Neuron (in vitro differentiated cells): ENCODE measurements at regions not wholly inside any gene's neighbourhood (a gene's known extent, or its start where the extent isn't known, plus 50 kb on each side); places are given as distances from the start of the nearest gene placed in this dataset.
"Not testable (repeated sequence)": the region's sequence is repeated elsewhere in the genome, so short reads cannot be mapped to it uniquely, and the experiment has no call there.

Experiments used
- H2AFZ ChIP-seq: one replicate; pipeline ENCODE4 v1.6.1; 2013; ENCODE audit warnings: low read depth, mild to moderate bottlenecking, inconsistent platforms, low read length, moderate library complexity
- H3K27me3 ChIP-seq: one replicate; pipeline ENCODE4 v1.6.1; 2013; ENCODE audit warnings: low read length; ENCODE audit not compliant: insufficient read depth
- H3K36me3 ChIP-seq: one replicate; pipeline ENCODE4 v1.6.1; 2013; ENCODE audit warnings: low read length; ENCODE audit not compliant: insufficient read depth
- H3K4me1 ChIP-seq: one replicate; pipeline ENCODE4 v1.6.1; 2013; ENCODE audit warnings: low read length; ENCODE audit not compliant: insufficient read depth
- H3K4me3 ChIP-seq: 2 replicates; pipeline ENCODE4 v1.5.1; 2013; ENCODE audit warnings: mild to moderate bottlenecking, low read length, moderate library complexity
- H3K9me3 ChIP-seq: one replicate; pipeline ENCODE4 v1.6.1; 2013; ENCODE audit warnings: low read length

GRCh38 chr16:16448423-16448822 is 69.5 kb downstream of the NPIPA7 start:
- not testable (repeated sequence) for H3K4me1 ChIP-seq, H2AFZ ChIP-seq, H3K4me3 ChIP-seq, H3K27me3 ChIP-seq, H3K36me3 ChIP-seq, H3K9me3 ChIP-seq

GRCh38 chr16:16449712-16450237 is 70.8 kb downstream of the NPIPA7 start:
- not testable (repeated sequence) for H3K27me3 ChIP-seq, H3K4me3 ChIP-seq, H2AFZ ChIP-seq, H3K9me3 ChIP-seq, H3K36me3 ChIP-seq, H3K4me1 ChIP-seq

DNA sequence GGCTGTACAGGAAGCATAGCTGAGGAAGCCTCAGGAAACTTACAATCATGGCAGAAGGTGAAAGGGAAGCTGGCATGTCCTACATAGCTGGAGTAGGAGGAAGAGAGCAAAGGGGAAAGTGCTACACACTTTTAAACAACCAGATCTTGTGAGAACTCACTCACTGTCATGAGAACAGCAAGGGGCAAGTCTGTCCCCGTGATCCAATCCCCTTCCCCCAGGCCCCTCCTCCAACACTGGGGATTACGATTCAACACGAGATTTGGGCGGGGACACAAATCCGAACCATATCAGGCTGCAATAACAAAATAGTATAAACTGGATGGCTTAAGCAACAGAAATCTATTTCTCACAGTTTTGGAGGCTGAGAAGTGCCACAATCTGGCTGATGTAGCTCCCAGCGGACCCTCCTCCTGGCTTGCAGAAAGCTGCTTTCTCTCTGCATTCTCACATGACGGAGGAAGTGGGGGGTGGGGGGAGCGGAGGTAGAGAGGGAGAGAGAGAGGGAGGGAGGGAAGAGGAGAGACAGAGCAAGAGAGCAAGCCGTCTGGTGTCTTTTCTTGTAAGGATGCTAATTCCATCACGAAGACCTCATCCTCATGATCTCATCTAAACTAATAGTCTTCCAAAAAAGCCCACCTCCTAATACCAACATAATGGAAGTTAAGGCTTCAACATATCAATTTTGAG is 72.9 kb downstream of the NPIPA7 start:
- not testable (repeated sequence) for H3K36me3 ChIP-seq, H3K9me3 ChIP-seq, H2AFZ ChIP-seq, H3K27me3 ChIP-seq, H3K4me3 ChIP-seq, H3K4me1 ChIP-seq

DNA sequence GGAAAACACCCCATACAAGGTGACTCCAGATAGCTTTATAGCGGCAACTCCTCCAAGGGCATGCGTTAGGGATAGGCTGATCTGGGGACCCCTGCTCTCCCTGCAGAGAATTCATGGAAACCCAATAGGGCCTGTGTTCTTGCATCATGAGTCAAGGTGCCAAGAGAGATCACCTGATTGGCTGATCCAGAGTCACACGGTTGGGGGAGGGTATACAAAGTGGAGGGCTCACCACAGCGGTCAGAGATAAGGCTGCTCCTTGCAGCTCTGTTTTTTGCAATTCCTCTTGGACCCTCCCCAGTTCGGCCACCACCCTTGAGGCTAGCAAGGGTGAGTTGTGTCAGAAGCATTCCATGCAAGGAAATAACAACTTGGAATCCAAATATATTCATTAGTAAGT is 79.6 kb downstream of the NPIPA7 start:
- H3K4me3 ChIP-seq, H3K9me3 ChIP-seq, H3K4me1 ChIP-seq, H2AFZ ChIP-seq, H3K27me3 ChIP-seq, H3K36me3 ChIP-seq: not testable (repeated sequence)

- H2AFZ ChIP-seq, H3K27me3 ChIP-seq, H3K9me3 ChIP-seq, H3K36me3 ChIP-seq, H3K4me3 ChIP-seq, H3K4me1 ChIP-seq: not testable (repeated sequence)
These were observed 84.9 kb downstream of the NPIPA7 start for GRCh38 chr16:16463792-16464191.

DNA sequence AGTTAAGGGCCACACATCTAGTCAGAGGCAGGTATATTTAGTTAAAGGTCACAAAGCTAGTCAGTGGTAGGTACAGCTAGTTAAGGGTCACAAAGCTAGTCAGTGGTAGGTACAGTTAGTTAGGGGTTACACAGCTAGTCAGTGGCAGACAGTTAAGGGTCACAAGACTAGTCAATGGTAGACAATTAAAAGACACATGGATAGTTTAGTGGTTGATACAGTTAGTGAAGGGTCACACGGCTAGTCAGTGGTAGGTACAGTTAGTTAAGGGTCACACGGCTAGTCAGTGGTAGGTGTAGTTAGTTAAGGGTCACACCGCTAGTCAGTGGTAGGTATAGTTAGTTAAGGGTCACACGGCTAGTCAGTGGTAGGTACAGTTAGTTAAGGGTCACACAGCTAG is 110.0 kb downstream of the NPIPA7 start:
- not testable (repeated sequence) for H3K4me3 ChIP-seq, H3K9me3 ChIP-seq, H2AFZ ChIP-seq, H3K4me1 ChIP-seq, H3K27me3 ChIP-seq, H3K36me3 ChIP-seq

GRCh38 chr16:16489466-16489865 is 110.5 kb downstream of the NPIPA7 start:
- H3K4me1 ChIP-seq, H2AFZ ChIP-seq, H3K4me3 ChIP-seq, H3K9me3 ChIP-seq, H3K27me3 ChIP-seq, H3K36me3 ChIP-seq: not testable (repeated sequence)

GRCh38 chr16:16494114-16494513 is 115.2 kb downstream of the NPIPA7 start:
- H3K27me3 ChIP-seq, H3K36me3 ChIP-seq, H2AFZ ChIP-seq, H3K9me3 ChIP-seq, H3K4me3 ChIP-seq, H3K4me1 ChIP-seq: not testable (repeated sequence)

- H3K4me3 ChIP-seq, H3K4me1 ChIP-seq, H3K36me3 ChIP-seq, H3K9me3 ChIP-seq, H3K27me3 ChIP-seq, H2AFZ ChIP-seq: not testable (repeated sequence)
These were observed 116.1 kb downstream of the NPIPA7 start for GRCh38 chr16:16494998-16495397.

GRCh38 chr16:16499875-16500274 is 120.9 kb downstream of the NPIPA7 start:
- H3K36me3 ChIP-seq, H2AFZ ChIP-seq, H3K4me1 ChIP-seq, H3K9me3 ChIP-seq, H3K4me3 ChIP-seq, H3K27me3 ChIP-seq: not testable (repeated sequence)

DNA sequence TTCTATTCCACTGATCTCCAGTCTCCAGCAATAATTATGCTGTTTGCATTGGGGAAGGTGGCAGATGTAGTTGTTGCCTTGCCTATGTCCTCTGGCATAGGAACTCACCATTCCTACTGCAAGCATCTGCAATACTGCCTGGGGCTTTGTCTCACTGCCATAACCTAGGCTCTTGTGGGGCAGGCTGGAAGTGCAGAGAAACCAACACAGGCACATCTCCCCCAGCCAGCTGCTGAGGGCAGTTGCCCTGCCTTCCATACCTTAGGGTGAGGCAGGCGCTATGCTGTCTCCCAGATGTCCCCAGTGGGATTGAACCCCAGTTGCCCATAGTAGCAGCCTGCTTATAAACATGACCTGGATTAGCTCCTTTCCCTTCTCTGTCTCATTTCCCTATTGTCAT is 128.1 kb downstream of the NPIPA7 start:
- not testable (repeated sequence) for H3K36me3 ChIP-seq, H2AFZ ChIP-seq, H3K27me3 ChIP-seq, H3K4me3 ChIP-seq, H3K9me3 ChIP-seq, H3K4me1 ChIP-seq

DNA sequence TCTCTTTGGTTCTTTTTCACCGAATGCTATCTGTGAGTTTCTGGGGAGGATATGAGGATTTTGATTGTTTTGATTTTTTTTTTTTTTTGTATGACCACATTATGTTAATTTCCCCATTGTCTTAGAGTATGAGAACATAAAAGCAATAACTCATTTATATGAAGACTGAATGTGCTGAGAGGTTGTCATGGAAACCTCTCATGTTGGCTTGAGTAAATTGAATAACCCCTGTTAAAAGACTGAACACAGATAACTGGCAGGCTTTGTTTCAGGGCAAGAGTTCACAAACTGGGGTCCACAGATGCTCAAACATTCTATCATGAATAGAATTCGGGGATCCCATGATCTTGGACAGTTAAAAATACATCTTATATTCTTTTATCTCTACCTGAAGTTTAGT is 129.4 kb downstream of the NPIPA7 start:
- not testable (repeated sequence) for H3K4me1 ChIP-seq, H2AFZ ChIP-seq, H3K36me3 ChIP-seq, H3K9me3 ChIP-seq, H3K27me3 ChIP-seq, H3K4me3 ChIP-seq

DNA sequence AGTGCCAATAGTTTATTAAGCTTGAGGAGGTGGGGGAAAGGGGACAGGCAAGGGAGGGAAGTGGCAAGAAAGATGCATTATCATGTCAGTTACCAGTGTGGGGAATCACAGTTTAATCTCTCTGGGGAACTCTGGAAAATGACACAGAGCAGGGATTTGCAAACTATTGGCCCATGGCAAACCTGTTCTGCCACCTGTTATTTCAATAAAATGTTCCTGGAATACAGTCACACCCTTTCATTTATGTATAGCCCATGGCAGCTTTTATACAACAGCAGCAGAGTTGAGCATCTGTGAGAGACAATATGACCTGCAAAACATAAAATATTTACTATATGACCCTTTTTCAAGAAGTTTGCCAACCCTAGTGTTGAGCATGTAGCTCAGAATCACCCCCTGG is 140.5 kb downstream of the NPIPA7 start:
- H3K4me1 ChIP-seq, H3K36me3 ChIP-seq, H3K4me3 ChIP-seq, H2AFZ ChIP-seq, H3K27me3 ChIP-seq, H3K9me3 ChIP-seq: not testable (repeated sequence)

- H3K9me3 ChIP-seq, H3K4me1 ChIP-seq, H3K27me3 ChIP-seq, H2AFZ ChIP-seq, H3K36me3 ChIP-seq, H3K4me3 ChIP-seq: not testable (repeated sequence)
These were observed 142.5 kb downstream of the NPIPA7 start for GRCh38 chr16:16521239-16522002.
